KMS-11 (cell line): ENCODE measurements at regions not wholly inside any gene's neighbourhood (a gene's known extent, or its start where the extent isn't known, plus 50 kb on each side); places are given as distances from the start of the nearest gene placed in this dataset.
"Not testable (repeated sequence)": the region's sequence is repeated elsewhere in the genome, so short reads cannot be mapped to it uniquely, and the experiment has no call there.

Source experiments
- H2AFZ ChIP-seq: fragments of 200-600 bp; sonication (generic); 2 replicates; pipeline ENCODE4 v1.6.1; 2016; ENCODE audit warnings: antibody characterized with exemption, mixed run types, low read depth
- H3K27ac ChIP-seq: fragments of 200-600 bp; sonication (generic); 2 replicates; pipeline ENCODE4 v1.6.1; 2016; ENCODE audit warnings: mild to moderate bottlenecking, mixed run types
- H3K27me3 ChIP-seq: fragments of 200-600 bp; sonication (generic); 2 replicates; pipeline ENCODE4 v1.6.1; 2017; ENCODE audit warnings: mild to moderate bottlenecking, low read depth, mixed run types, moderate library complexity; ENCODE audit not compliant: insufficient read depth
- H3K36me3 ChIP-seq: fragments of 200-600 bp; sonication (generic); 2 replicates; pipeline ENCODE4 v1.6.1; 2017; ENCODE audit warnings: mild to moderate bottlenecking, mixed run types; ENCODE audit not compliant: insufficient read depth
- H3K4me1 ChIP-seq: fragments of 200-600 bp; sonication (generic); 2 replicates; pipeline ENCODE4 v1.6.1; 2016; ENCODE audit warnings: mild to moderate bottlenecking, low read depth, mixed run types; ENCODE audit not compliant: poor library complexity, severe bottlenecking
- H3K4me2 ChIP-seq: fragments of 200-600 bp; sonication (generic); 2 replicates; pipeline ENCODE4 v1.7.0; 2016; ENCODE audit warnings: mild to moderate bottlenecking, mixed run types
- H3K4me3 ChIP-seq: fragments of 200-600 bp; sonication (generic); IDR thresholded peaks from 2 replicates; pipeline ENCODE4 v1.6.1; 2017; ENCODE audit warnings: low read depth, low read length, mixed read lengths; ENCODE audit not compliant: insufficient read depth
- H3K79me2 ChIP-seq: fragments of 200-600 bp; sonication (generic); 2 replicates; pipeline ENCODE4 v1.6.1; 2016; ENCODE audit warnings: low read depth, mixed run types; ENCODE audit not compliant: insufficient read depth
- H3K9ac ChIP-seq: fragments of 200-600 bp; sonication (generic); 2 replicates; pipeline ENCODE4 v1.6.1; 2016; ENCODE audit warnings: mild to moderate bottlenecking, mixed run types
- H4K20me1 ChIP-seq: fragments of 200-600 bp; sonication (generic); 2 replicates; pipeline ENCODE4 v1.6.1; 2016; ENCODE audit warnings: mild to moderate bottlenecking, mixed run types; ENCODE audit not compliant: insufficient read depth
- CTCF ChIP-seq: fragments of 200-600 bp; sonication (generic); conservative IDR thresholded peaks from 2 replicates; pipeline ENCODE4 v1.6.1; 2017; ENCODE audit warnings: low read depth, mild to moderate bottlenecking, antibody characterized with exemption, low read length, moderate library complexity, mixed read lengths

- no peak overlapping the region for H3K27ac ChIP-seq
- no peak overlapping the region for H3K4me2 ChIP-seq
- H2AFZ ChIP-seq, result no peak overlapping the region
- no peak overlapping the region for H3K9ac ChIP-seq
- H3K36me3 ChIP-seq, result no peaks in the 10 kb centered on the region
- no peaks in the 10 kb centered on the region for H3K79me2 ChIP-seq
- TF ChIP-seq CTCF, result no peak
- no peak overlapping the region for H3K4me3 ChIP-seq
- no peaks in the 10 kb centered on the region for H3K4me1 ChIP-seq
- no peaks in the 10 kb centered on the region for H4K20me1 ChIP-seq
- H3K27me3 ChIP-seq, result no peaks in the 10 kb centered on the region
These were observed 234.0 kb downstream of the BCHE start for GRCh38 chr3:165603196-165603595.

DNA sequence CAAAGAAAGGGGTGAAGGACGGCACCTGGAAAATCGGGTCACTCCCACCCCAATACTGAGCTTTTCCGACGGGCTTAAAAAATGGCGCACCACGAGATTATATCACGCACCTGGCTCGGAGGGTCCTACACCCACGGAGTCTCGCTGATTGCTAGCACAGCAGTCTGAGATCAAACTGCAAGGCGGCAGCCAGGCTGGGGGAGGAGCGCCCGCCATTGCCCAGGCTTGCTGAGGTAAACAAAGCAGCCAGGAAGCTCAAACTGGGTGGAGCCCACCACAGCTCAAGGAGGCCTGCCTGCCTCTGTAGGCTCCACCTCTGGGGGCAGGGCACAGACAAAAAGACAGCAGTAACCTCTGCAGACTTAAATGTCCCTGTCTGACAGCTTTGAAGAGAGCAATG, 264.7 kb downstream of the BCHE start:
- not testable (repeated sequence) for H3K4me3 ChIP-seq, H2AFZ ChIP-seq, H3K27me3 ChIP-seq, H3K36me3 ChIP-seq, H3K4me1 ChIP-seq, H4K20me1 ChIP-seq, H3K4me2 ChIP-seq
- Histone ChIP-seq H3K9ac (peak overlapping the region; percentile 82; the same call in 1 of the 2 replicates), H3K27ac (peak overlapping the region; percentile 87), H3K79me2 (peaks cover 45% of the 10 kb centered on the region)

DNA sequence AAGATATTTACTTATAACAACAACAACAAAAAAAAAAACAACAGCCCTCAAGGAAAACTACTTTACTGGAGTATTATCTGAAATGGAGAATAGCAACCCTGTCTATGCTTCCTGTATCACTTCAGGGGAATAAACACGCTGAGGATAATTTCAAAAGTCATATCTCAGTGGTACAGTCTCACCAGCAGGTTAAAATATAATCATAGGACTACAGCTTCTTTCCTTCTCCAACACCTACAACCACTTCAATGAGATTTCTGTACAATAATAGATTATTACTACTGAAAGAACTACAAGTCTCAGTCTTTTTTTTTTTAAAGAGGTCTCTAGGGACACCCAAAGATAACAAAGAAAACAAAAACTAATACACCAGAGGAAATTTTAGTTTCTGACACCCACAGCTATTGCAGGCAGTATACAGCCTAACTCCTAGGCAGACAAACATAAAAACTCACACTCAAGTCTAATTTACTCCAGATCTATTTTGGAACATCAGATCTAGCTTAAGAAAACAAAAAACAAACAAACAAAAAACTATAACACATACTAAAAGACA, 268.2 kb downstream of the BCHE start:
- no peaks in the 10 kb centered on the region for H4K20me1 ChIP-seq
- H2AFZ ChIP-seq, result no peak overlapping the region
- TF ChIP-seq CTCF, result no peak
- H3K9ac ChIP-seq, result peak overlapping the region; percentile 82
- H3K4me2 ChIP-seq, result peak overlapping the region; percentile 65
- H3K4me1 ChIP-seq, result peaks cover 10% of the 10 kb centered on the region
- H3K27ac ChIP-seq, result peak overlapping the region; percentile 87
- H3K4me3 ChIP-seq, result peak overlapping the region; percentile 12
- no peaks in the 10 kb centered on the region for H3K36me3 ChIP-seq
- H3K79me2 ChIP-seq, result peaks cover 77% of the 10 kb centered on the region
- no peaks in the 10 kb centered on the region for H3K27me3 ChIP-seq

- no peak overlapping the region for H3K4me2 ChIP-seq
- peaks cover 24% of the 10 kb centered on the region for H3K4me1 ChIP-seq
- H2AFZ ChIP-seq, result no peak overlapping the region
- no peaks in the 10 kb centered on the region for H3K36me3 ChIP-seq
- H3K27me3 ChIP-seq, result no peaks in the 10 kb centered on the region
- H3K4me3 ChIP-seq, result no peak overlapping the region
- H3K27ac ChIP-seq, result no peak overlapping the region
- no peak overlapping the region for H3K9ac ChIP-seq
- TF ChIP-seq CTCF, result no peak
- no peaks in the 10 kb centered on the region for H4K20me1 ChIP-seq
- H3K79me2 ChIP-seq, result peaks cover 25% of the 10 kb centered on the region; the same call in 1 of the 2 replicates
These were observed 281.4 kb downstream of the BCHE start for GRCh38 chr3:165555785-165556184.

DNA sequence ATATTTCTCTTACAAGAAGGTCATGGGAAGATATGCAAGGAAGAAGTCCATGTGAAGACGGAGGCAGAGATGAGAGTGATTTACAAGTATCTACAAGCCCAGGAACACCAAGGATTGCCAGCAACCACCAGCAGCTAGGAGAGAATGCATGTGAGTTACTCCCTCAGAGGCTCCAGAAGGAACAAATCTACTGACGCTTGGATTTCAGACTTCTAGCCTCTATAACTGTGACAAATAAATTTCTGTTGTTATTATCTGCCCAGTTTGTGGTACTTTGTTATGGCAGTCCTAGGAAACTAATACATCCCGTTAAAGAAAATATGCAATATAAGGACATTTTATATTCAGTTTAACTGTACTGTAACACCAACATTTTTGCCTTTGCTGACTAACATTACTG, 283.9 kb downstream of the BCHE start:
- no peaks in the 10 kb centered on the region for H3K27me3 ChIP-seq
- no peak overlapping the region for H3K9ac ChIP-seq
- no peak overlapping the region for H3K27ac ChIP-seq
- peaks cover 25% of the 10 kb centered on the region; the same call in 1 of the 2 replicates for H3K79me2 ChIP-seq
- H3K4me1 ChIP-seq, result peaks cover 34% of the 10 kb centered on the region
- no peak overlapping the region for H3K4me3 ChIP-seq
- no peak overlapping the region for H2AFZ ChIP-seq
- H3K4me2 ChIP-seq, result no peak overlapping the region
- H4K20me1 ChIP-seq, result no peaks in the 10 kb centered on the region
- TF ChIP-seq CTCF, result no peak
- H3K36me3 ChIP-seq, result no peaks in the 10 kb centered on the region
